NCI-H2029 treated with DMSO at 0.1 percent for 48 hours (cell line): ENCODE measurements at regions not wholly inside any gene's neighbourhood (a gene's known extent, or its start where the extent isn't known, plus 50 kb on each side); places are given as distances from the start of the nearest gene placed in this dataset.

Experiments used
- DNase-seq: peaks from one replicate; lab custom pipeline; 2025; lab: John Stamatoyannopoulos, UW

DNA sequence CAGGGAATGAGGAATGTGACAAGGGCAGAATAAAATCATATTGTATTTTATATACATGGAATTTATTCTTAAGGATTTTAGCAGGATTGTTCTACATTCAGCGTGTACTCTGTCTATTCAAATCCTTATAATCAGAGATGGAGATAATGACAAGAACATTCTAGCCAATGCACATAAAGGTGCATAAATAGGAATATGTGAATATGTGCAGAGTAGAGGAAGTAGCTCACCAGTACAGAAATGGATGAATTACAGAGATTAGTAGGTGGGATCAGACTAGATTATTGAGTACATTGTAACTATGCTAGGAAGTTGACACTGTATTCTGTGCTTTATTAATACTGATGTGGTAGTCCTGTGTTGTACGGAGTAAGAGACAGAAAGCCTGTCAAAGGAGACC is 1308.8 kb downstream of the FAM181B start:
- DNase-seq, result no peak

DNA sequence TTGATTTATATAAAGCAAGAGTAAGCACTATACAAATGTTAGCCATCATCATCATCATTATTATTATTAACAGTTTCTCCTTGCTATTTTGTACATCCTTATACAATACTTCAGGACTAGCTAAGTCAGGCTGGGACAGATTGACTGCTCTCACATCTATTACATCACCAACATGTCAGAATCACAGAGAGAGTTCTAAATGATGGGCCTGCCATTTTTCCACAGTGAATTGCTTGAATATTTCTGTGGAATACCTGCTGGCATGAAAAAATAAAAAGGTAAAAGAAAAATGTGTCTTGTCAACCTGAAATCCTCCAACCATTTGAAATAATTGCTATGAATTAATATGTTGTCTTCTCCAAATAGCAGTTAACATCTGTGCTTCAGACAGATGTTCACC is 1311.3 kb downstream of the FAM181B start:
- DNase-seq, result no peak

DNA sequence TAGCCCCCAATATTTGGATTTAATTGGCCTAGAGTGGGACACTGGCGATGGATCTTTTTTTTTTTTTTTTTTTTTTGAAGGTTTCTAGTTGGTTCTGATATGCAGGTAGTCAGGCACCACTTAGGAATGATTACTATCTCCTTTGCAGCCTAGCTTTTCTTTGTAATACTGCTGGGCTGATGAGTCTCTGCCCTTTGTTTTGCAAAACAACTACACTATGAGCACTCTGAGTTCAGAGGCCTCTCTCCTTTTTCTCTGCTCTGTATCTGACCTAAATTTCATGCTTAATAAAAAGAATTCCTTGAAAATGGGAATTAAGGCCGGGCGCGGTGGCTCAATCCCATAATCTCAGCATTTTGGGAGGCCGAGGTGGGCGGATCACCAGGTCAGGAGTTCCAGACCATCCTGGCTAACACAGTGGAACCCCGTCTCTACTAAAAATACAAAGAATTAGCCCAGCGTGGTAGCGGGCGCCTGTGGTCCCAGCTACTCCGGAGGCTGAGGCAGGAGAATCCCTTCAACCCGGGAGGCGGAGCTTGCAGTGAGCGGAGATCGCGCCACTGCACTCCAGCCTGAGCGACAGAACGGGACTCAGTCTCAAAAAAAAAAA is 1312.3 kb downstream of the FAM181B start:
- DNase-seq, result no peak

DNA sequence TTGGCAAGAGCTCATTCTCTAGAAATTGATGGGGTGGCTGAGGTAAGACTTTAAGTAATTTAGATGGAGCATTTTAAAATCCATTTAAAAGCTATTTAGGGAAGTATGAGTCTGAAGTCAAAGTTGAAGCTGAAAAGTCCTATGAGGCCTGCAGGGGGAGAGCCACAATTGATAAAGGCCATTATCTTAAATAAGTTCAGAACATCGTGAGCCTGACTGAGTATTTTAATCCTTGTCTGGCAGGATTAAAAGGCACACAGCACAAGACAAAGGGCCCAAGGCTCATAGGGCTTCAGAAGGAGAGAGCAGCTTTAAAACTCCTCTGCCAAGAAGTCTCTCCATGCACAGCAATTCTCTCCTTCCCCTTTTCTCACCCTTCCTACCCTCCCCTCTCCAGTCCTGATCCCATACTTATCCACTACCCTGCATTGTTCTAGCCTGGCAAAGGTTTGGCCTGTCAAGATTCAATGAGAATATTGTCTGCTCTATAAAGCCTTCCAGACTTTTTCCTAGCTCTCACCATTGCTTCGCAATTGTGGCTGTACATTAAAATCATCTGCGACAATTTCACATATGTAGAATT is 1312.9 kb downstream of the FAM181B start:
- no peak for DNase-seq

DNA sequence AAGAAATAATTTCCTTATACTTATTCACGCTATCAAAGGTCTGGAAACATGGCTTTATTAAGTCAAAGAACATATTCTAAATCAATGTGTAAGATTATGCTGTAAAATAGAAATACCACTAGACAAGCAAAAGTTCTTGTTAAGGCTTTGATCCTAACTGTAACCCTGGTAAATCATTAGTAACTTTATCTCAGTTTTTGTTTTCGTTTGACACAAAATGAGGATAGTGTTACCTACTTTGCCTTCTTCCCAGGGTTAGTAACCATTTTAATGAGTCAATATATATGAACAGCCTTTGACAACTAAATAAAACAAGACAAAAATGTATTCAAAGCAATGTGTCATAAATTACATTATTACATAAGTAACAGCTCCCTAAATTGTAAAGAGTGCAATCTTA is 1336.3 kb downstream of the FAM181B start:
- no peak for DNase-seq

DNA sequence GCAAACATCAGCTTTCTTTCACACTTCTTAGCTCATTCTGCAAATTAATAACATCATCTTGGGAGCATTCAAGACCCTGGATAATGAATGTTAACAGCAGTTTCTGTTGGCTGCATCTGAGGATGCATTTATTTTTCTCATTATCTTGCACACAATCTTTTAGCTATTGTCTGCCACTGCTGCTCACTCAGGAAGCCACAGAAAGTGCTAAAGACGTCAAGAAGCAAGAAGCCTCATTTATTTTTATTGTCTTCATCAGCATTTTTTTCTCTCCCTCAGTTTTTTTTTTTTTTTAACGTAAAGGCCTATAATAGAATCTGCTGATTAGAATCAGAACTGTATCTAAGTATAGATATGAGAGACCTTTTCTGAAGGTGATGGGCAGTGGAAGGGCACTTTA is 1339.4 kb downstream of the FAM181B start:
- DNase-seq, result no peak

DNA sequence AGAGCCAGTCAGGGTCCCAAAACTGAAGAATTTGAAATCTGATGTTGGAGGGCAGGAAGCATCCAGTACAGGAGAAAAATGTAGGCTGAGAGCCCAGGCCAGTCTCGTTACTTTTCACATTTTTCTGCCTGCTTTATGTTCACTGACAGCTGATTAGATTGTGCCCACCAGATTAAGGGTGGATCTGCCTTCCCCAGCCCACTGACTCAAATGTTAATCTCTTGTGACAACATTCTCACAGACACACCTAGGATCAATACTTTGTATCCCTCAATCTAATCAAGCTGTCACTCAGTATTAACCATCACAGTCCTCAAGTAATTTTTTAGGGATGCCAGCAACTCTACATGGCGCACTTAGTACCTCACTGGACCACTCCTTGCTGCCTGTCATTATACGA is 1345.3 kb downstream of the FAM181B start:
- DNase-seq, result no peak

DNA sequence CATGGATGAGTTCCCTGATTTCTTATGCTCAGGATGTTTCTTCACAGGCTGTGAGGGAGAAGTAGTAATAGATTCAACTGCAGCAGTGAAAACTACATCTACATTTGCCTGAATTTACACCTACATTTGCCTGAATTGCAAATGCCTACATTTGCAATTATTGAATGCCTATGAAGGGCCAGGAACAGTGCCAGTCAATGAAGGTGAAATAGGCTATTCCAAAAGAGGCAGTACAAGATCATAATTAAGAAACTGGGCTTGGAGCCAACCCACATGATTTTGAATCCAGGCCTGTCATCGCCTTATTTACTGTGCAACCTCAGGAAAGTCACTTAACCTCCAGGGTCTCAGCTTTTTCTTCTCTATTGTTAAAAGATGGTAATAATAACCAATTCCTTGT is 1353.3 kb downstream of the FAM181B start:
- no peak for DNase-seq

DNA sequence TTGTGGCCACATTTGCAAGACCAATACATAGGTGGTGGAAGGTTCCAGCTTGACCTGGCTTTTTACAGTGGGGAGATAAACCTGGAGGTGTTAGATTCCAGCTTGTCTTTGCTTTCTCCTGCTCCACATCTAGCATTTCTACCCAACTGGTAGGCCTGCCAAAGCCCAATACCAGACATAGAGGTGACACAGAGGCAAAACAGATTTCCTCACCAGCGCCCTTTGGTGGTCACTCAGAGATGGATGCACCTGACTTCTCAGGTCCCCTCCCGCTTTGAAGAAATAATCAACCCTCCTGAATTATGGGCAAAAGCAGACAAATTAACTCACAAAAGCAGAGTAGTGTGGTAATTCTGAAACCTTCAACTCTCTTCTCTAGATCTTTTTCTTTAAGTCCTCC is 1356.2 kb downstream of the FAM181B start:
- DNase-seq, result no peak

DNA sequence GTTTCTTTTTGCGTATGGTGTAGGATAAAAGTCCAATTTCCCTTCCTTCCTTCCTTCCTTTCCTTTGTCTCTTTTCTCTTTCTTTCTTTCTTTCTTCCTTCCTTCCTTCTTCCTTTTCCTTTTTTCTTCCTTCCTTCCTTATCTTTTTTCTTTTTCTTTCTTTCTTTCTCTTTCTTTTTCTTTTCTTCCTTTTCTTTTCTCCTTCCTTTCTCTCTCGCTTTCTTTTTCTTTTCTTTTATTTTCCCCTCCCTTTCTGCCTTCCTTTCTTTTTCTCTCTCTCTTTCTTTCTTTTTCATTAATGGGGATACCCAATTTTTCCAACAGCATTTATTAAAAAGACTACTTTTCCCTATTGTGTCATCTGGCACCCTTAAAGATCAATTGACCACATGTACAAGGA is 1359.7 kb downstream of the FAM181B start:
- DNase-seq, result no peak

DNA sequence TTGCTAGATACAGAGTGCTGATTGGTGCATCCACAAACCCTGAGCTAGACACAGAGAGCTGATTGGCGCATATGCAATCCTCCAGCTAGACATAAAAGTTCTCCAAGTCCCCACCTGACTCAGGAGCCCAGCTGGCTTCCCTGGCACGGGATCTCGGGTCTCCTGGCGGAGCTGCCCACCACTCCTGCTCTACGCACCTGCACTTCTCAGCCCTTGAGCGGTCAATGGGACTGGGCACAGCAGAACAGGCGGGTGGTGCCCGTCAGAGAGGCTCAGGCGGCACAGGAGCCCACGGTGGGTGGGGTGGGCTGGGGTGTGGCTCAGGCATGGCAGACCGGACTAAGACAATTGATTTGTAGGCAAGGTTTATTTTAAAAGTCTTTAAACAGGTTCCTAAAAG is 1365.5 kb downstream of the FAM181B start:
- no peak for DNase-seq

DNA sequence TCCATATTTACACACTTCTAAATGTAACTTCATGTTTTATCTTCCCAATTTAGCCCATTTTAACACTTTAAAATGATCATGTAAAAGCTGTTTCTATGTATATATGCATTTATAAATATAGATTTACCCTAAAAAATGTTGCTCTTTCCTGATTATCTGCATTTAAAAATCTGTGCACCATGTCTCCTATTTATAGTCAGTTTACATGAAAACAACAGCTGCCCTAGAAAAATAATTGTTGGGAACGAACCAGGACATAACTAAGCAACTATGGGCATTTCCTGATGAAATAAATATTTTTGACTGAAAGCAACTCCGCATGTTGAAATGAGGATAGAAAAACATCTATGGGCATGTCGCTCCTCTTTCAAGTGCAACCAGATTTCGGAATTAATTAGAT is 1368.2 kb downstream of the FAM181B start:
- DNase-seq, result no peak

DNA sequence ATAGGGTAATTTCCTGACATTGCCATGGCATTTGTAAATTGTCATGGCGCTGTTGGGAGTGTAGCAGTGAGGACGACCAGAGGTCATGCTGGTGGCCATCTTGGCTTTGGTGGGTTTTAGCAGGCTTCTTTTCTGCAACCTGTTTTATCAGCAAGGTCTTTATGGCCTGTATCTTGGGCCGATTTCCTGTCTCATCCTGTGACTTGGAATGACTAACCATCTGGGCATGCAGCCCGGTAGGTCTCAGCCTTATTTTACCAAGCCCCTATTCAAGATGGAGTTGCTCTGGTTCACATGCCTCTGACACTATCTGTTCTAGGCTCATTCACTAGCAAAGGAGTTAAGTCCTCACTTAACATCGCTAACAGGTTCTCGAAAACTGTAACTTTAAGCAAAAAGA is 1374.2 kb downstream of the FAM181B start:
- no peak for DNase-seq

DNA sequence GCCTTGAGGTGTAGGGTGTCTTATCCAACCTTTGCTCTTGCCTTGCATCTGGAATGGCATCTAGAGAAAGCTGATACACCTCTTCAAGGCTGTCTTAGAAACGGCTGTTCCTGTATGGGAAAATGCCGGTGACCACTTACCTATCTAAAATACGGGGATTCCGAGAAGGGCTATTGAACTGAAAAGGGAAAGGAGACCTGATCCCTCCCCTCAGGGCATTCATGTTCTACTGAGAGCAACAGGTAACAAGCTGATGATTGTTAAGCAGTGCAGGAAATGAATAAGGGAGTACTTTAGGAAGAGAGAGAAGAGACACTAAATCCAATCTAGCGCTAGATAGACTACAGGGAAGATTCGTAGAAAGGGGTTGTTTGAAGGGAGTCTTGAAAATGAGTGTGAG is 1388.1 kb downstream of the FAM181B start:
- DNase-seq, result no peak

DNA sequence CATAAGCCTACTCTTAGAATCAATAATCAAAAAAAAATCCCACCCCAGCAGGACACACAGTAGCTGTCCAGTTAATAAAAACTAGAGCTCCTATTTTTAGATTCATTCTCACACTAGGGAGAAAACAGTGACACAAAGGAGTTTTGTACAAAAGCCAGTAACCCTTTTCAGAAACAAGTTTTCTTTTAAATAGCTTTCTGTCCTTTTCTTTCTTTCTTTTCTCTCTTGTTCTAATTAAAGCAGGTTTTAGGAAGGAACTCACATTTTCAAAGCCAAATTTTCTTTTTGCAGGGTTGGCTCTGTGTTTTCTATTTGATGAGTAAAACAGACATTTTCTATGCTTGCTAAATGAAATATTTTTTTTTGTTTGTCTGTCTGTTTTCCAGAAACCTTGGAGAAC is 1390.7 kb downstream of the FAM181B start:
- DNase-seq, result no peak

DNA sequence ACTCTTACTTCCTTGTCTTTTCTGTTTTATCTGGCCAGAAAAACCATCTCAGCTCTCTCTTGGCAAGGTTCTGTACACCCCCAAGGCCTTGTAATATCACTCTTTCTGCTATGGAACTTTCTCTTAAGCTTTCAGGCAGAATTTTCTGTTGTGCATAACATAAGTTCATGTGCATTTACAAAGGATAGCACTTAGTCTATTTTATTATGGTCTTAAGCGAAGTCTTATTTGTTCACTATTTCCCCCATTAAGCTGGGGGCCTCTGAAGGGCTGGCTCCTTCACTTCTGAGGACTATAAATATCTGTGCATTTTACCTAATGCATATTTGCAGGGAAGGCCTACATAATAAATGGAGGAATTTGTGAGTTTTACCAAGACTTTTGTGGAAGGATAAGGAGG is 1393.4 kb downstream of the FAM181B start:
- no peak for DNase-seq

DNA sequence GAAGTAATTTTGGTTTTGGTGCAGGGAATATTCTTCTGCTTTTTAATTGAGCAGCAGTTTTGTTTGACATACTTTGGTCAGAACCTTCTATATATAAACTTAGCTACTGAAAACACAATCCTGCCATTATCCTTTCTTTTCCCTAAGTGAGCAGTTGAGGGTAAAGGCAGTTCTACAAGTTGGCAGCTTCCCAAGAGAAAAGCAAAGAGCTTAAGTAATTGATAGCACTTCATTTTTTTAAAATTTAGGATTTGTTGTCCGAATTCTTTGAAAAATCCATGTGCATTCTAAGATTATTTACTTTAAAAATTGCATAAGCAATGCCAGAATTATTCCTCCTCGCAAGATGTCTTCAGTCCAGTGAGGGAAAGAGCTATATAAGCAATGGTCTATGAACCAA is 1394.1 kb downstream of the FAM181B start:
- no peak for DNase-seq

DNA sequence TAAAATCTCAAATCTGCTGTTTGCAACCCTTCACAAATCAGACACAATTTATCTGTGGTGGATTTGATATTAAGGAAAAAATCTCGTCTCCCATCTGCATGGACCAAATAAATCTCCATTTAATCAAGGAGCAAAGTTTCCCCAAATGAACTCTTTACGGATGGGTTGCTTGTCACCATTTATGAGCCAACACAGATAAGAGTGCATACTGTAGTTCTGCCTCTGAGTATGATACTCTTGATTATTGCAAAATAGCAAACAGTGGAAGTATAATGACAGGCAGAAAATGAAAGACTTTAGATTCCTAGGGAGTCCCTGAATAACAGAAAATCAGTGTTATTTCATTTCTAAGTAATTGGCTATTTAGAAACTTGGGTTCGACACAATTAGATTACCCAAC is 1395.9 kb downstream of the FAM181B start:
- DNase-seq, result no peak

DNA sequence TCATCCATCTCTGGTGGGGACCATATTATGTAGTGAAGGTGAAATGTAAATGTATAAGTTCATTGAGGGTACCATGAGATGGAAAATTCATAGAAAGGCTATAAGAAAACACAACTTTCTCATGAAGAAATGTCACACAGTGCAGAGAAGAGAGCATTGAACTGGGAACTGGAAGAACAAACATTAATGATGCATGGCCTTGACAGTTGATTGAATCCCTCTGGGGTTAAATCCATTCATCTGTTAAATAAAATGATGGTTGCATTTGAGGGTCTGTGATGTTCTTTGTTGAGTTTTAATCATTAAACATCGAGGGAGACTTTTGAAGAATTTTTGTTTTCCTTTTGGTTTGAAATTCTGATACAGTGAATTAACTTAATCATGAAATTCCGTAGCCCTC is 1401.4 kb downstream of the FAM181B start:
- DNase-seq, result no peak

DNA sequence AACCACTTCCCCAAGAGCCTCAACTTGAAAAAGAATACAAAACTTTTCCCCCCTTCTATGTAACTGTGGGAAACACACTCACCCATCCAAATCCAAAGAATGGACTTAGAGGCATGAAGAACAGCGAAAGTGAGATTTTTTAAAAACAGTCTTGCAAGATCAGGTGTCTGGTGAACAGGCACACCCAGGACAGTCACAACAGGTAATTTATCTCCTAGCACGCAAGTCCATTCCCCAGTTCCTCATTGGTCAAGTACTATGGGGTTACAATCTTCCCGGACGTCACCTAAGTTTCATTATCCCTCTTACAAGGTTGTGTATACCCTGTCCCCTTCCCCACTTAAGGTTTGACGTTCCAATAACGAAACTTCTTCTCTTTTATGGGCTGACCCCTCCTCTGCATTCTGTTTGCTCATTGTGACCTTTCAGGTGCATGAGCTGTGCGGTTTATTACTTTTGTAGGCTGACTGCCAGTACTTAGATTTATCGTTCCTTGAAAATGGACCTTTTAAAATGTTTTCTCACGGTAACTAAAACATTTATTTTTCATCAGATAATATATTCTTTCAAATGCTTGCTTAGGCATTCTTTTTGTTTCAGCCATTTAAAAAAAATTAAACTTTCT is 1401.9 kb downstream of the FAM181B start:
- DNase-seq, result no peak

DNA sequence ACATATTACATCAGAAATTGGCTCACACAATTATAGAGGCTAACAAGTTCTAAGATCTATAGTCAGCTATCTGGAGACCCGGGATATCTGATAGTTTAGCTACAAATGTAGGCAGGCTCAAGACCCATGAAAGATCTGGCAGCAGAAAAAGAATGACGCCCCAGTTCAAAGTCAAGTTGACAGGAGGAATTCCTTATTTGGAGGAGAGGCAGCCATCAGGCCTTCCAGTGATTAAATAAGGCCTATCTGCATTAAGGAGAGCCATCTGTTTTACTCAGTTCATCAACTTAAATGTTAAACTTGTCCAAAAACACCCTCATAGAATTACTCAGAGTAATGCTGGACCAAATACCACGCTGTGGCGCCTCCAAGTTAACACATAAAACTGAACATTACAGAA is 1402.6 kb downstream of the FAM181B start:
- no peak for DNase-seq

DNA sequence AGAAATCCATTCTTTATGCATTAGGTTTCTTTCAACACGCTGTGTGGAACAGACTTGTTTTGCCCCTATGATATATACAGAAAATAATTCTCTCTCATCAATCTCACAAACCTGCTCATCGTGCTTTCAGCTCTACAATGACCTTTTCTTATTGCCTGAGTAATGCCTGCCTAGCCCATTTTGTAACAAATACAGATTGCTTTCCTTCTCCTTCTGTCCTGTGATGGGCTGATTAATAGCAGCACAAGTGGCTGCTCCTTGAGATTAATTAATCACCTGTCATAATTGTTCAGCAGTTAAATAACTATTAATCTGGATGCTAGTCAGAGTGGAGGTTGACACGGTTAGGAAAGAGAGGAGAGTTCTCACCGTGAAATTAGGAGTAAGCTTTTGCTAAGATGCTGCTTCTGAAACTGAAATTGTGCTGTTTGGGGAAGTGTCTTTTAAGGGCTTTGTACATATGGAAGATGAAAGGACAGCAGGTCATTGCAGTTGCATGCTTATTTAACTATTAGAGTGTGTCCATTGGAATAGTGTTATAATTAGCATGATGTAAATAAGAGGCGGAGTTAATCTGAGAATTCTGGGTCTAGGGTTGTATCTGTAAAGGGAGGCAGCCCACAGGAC is 1430.5 kb downstream of the FAM181B start:
- DNase-seq, result no peak

DNA sequence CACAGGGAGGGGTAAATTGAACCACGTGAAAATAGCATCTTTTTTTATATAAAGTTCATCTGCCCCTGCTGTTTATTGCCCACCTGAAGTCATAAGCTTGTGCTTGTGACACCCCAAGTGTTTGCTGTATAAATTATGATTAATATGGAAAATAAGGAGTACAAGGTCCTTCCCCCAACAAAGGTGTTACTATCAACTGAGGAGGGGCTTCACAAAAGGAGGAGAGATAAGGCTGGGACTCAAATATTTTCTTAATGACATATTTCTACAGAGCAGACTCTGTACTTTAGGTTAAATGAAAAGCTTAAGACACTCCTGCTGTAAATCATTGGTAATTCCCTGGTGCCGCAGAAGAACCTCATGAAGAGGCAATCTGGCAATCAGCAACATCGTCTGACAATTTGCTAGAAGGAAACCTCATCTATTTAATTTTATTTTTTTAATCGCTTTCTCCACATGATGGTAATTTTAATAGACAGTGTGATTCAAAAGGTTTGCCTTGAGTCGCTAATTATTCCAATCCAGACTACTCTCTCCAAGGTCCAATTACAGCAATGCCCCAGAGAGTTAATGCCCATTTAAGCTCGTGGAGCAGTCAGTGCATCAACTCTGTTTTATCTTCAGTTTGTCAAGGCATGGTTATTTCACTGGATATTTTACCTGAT is 1432.4 kb downstream of the FAM181B start:
- DNase-seq, result no peak
